ENCODE measurements at regions not wholly inside any gene's neighbourhood (a gene's known extent, or its start where the extent isn't known, plus 50 kb on each side); places are given as distances from the start of the nearest gene placed in this dataset.
"Not testable (repeated sequence)": the region's sequence is repeated elsewhere in the genome, so short reads cannot be mapped to it uniquely, and the experiment has no call there.

GRCh38 chr2:111315188-111315917, 194.6 kb downstream of the BCL2L11 start:
- H3K27ac ChIP-seq (ENCODE audit: low read depth, low read length); H3K9ac ChIP-seq (replicated peaks in 1 of 4; ENCODE audit: extremely low read depth in 1 of 4, low read depth in 3 of 4, low read length in 3 of 4); H3K23me2 ChIP-seq (ENCODE audit: low read depth, low read length); H3K36me3 ChIP-seq (ENCODE audit: control insufficient read depth in 2 of 4, insufficient read depth in 4 of 4, low read length in 3 of 4); H3K4me2 ChIP-seq (ENCODE audit: insufficient read depth in 1 of 2, low read depth in 2 of 2, low read length in 2 of 2); H3K23ac ChIP-seq (ENCODE audit: insufficient read length); H3K4me3 ChIP-seq (ENCODE audit: extremely low read depth in 1 of 4, insufficient read depth in 2 of 4, low read depth in 3 of 4, low read length in 4 of 4); H3K79me2 ChIP-seq (ENCODE audit: control insufficient read depth in 1 of 2, insufficient read depth in 2 of 2, low read length in 2 of 2); H2AK5ac ChIP-seq (ENCODE audit: low read depth, low read length); DNase-seq (ENCODE audit: low read depth in 1 of 2, low spot score in 2 of 2); H3K79me1 ChIP-seq (ENCODE audit: low read depth, low read length); H4K20me1 ChIP-seq (replicated peaks in 1 of 2; ENCODE audit: control insufficient read depth in 1 of 2, insufficient read depth in 2 of 2, low read length in 2 of 2); H3K27me3 ChIP-seq (replicated peaks in 1 of 4; ENCODE audit: control insufficient read depth in 3 of 4, extremely low read depth in 1 of 4, insufficient read depth in 3 of 4, low read length in 3 of 4); H3K56ac ChIP-seq (replicated peaks; ENCODE audit: insufficient read length, low read depth, low read length); H4K91ac ChIP-seq (replicated peaks; ENCODE audit: insufficient read length, low read length); H3K4me1 ChIP-seq (replicated peaks in 1 of 4; ENCODE audit: control insufficient read depth in 3 of 4, insufficient read depth in 4 of 4, low read length in 3 of 4); FAIRE-seq; H2BK5ac ChIP-seq (ENCODE audit: low read depth, low read length); H3K4ac ChIP-seq (replicated peaks; ENCODE audit: insufficient read length, low read depth, low read length); H3K18ac ChIP-seq (ENCODE audit: extremely low read depth, low read length); POLR2A ChIA-PET (ENCODE audit: partially characterized antibody); H2BK15ac ChIP-seq (ENCODE audit: low read length); CTCF ChIA-PET (ENCODE audit: partially characterized antibody); H3K14ac ChIP-seq (ENCODE audit: insufficient read length); H2BK12ac ChIP-seq (ENCODE audit: low read depth, low read length); H2BK120ac ChIP-seq (replicated peaks; ENCODE audit: low read depth, low read length); H2BK20ac ChIP-seq (ENCODE audit: low read length); H2AFZ ChIP-seq (ENCODE audit: low read length); H4K8ac ChIP-seq (ENCODE audit: extremely low read depth, insufficient read depth, low read length); H3K9me3 ChIP-seq (ENCODE audit: insufficient read depth in 2 of 2, low read depth in 1 of 2, low read length in 1 of 2); H4K5ac ChIP-seq (ENCODE audit: insufficient read length, low read depth, low read length): not testable (repeated sequence)
- 85% methylated on average over 9 of the region's 13 CpGs; no CpG with 5 or more reads in 1 of the 2 experiments for WGBS, 2 experiments (ENCODE audit: extremely low coverage in 1 of 2, insufficient coverage in 1 of 2, insufficient read length in 1 of 2, insufficient replicate concordance in 2 of 2, low coverage in 1 of 2, low lambda C conversion rate in 2 of 2, missing lambda C conversion rate in 1 of 2)

- H3K9me3 ChIP-seq (ENCODE audit: insufficient read depth in 2 of 2, low read depth in 1 of 2, low read length in 1 of 2); H2BK5ac ChIP-seq (ENCODE audit: low read depth, low read length); H2AFZ ChIP-seq (ENCODE audit: low read length); H4K5ac ChIP-seq (ENCODE audit: insufficient read length, low read depth, low read length); H3K27me3 ChIP-seq (replicated peaks in 1 of 4; ENCODE audit: control insufficient read depth in 3 of 4, extremely low read depth in 1 of 4, insufficient read depth in 3 of 4, low read length in 3 of 4); H3K23me2 ChIP-seq (ENCODE audit: low read depth, low read length); H2BK15ac ChIP-seq (ENCODE audit: low read length); H3K36me3 ChIP-seq (ENCODE audit: control insufficient read depth in 2 of 4, insufficient read depth in 4 of 4, low read length in 3 of 4); H3K4me3 ChIP-seq (ENCODE audit: extremely low read depth in 1 of 4, insufficient read depth in 2 of 4, low read depth in 3 of 4, low read length in 4 of 4); H3K79me1 ChIP-seq (ENCODE audit: low read depth, low read length); H3K14ac ChIP-seq (ENCODE audit: insufficient read length); H4K8ac ChIP-seq (ENCODE audit: extremely low read depth, insufficient read depth, low read length); POLR2A ChIA-PET (ENCODE audit: partially characterized antibody); H3K4me2 ChIP-seq (ENCODE audit: insufficient read depth in 1 of 2, low read depth in 2 of 2, low read length in 2 of 2); H3K4me1 ChIP-seq (replicated peaks in 1 of 4; ENCODE audit: control insufficient read depth in 3 of 4, insufficient read depth in 4 of 4, low read length in 3 of 4); H2BK20ac ChIP-seq (ENCODE audit: low read length); H2BK12ac ChIP-seq (ENCODE audit: low read depth, low read length); H4K91ac ChIP-seq (replicated peaks; ENCODE audit: insufficient read length, low read length); H4K20me1 ChIP-seq (replicated peaks in 1 of 2; ENCODE audit: control insufficient read depth in 1 of 2, insufficient read depth in 2 of 2, low read length in 2 of 2); CTCF ChIA-PET (ENCODE audit: partially characterized antibody); FAIRE-seq; H3K18ac ChIP-seq (ENCODE audit: extremely low read depth, low read length); DNase-seq (ENCODE audit: low read depth in 1 of 2, low spot score in 2 of 2); H2AK5ac ChIP-seq (ENCODE audit: low read depth, low read length); H3K27ac ChIP-seq (ENCODE audit: low read depth, low read length); H3K56ac ChIP-seq (replicated peaks; ENCODE audit: insufficient read length, low read depth, low read length); H3K23ac ChIP-seq (ENCODE audit: insufficient read length); H3K79me2 ChIP-seq (ENCODE audit: control insufficient read depth in 1 of 2, insufficient read depth in 2 of 2, low read length in 2 of 2); H2BK120ac ChIP-seq (replicated peaks; ENCODE audit: low read depth, low read length); H3K9ac ChIP-seq (replicated peaks in 1 of 4; ENCODE audit: extremely low read depth in 1 of 4, low read depth in 3 of 4, low read length in 3 of 4); H3K4ac ChIP-seq (replicated peaks; ENCODE audit: insufficient read length, low read depth, low read length): not testable (repeated sequence)
- 96% methylated on average over 8 of the region's 9 CpGs; no CpG with 5 or more reads in 1 of the 2 experiments for WGBS, 2 experiments (ENCODE audit: extremely low coverage in 1 of 2, insufficient coverage in 1 of 2, insufficient read length in 1 of 2, insufficient replicate concordance in 2 of 2, low coverage in 1 of 2, low lambda C conversion rate in 2 of 2, missing lambda C conversion rate in 1 of 2)
Observed at GRCh38 chr2:111316221-111316741, 195.6 kb downstream of the BCL2L11 start.

All from H1 (cell line).